GM12892 (cell line): ENCODE measurements at regions not wholly inside any gene's neighbourhood (a gene's known extent, or its start where the extent isn't known, plus 50 kb on each side); places are given as distances from the start of the nearest gene placed in this dataset.

Experiments
- POLR2AphosphoS5 ChIP-seq: IDR thresholded peaks from 2 replicates; pipeline ENCODE4 v1.6.1; 2011; ENCODE audit warnings: low read depth, low read length, control low read depth
- TAF1 ChIP-seq: IDR thresholded peaks from 2 replicates; pipeline ENCODE4 v1.6.1; 2011; ENCODE audit warnings: low read depth, mild to moderate bottlenecking, control low read depth, low read length, borderline replicate concordance

GRCh38 chr13:109384491-109385241 is 401.7 kb downstream of the IRS2 start:
- TF ChIP-seq TAF1 (no peak), POLR2AphosphoS5 (no peak)
